Astrocyte (in vitro differentiated cells and primary cell): ENCODE measurements at regions not wholly inside any gene's neighbourhood (a gene's known extent, or its start where the extent isn't known, plus 50 kb on each side); places are given as distances from the start of the nearest gene placed in this dataset.

Source experiments
- CTCF ChIP-seq: IDR thresholded peaks from 2 replicates; pipeline ENCODE4 v1.5.1; 2011; ENCODE audit warnings: low read depth, mild to moderate bottlenecking, inconsistent platforms, low read length, moderate library complexity; ENCODE audit not compliant: insufficient read depth
- EZH2 ChIP-seq: IDR thresholded peaks from 2 replicates; pipeline ENCODE4 v1.6.1; 2012; ENCODE audit warnings: mild to moderate bottlenecking, low read length, inconsistent platforms; ENCODE audit not compliant: insufficient read depth

DNA sequence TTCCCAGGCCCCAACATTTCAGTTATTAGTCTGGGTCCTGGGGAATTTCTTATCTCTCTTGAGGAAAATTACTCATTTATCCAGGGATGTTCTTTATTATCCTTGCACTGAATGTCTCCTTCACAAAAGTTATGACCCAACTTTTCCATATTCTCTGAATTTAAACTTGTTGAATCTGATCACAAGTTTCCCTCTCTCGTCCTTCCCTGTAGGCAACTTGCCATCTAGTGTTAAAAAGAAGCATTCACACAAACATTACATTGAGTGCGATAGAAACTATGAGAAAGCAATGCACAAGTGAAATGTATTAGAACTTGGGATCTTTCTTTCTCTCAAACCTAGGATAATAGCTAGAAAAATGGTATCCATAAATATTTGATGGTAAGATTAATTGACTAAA is 608.4 kb downstream of the FSCB start:
- no peak for TF ChIP-seq CTCF
- TF ChIP-seq EZH2, result no peak
